Left forelimb (tissue), 1 donor: ENCODE measurements at regions not wholly inside any gene's neighbourhood (a gene's known extent, or its start where the extent isn't known, plus 50 kb on each side); places are given as distances from the start of the nearest gene placed in this dataset.
"Not testable (repeated sequence)": the region's sequence is repeated elsewhere in the genome, so short reads cannot be mapped to it uniquely, and the experiment has no call there.

Experiments used
- DNase-seq: peaks from one replicate; pipeline ENCODE4 v3.0.0-alpha.2; 2018; ENCODE audit warnings: low spot score

- no peak for DNase-seq
These were observed 378.5 kb downstream of the LMO7 start for GRCh38 chr13:76014406-76015318.

DNA sequence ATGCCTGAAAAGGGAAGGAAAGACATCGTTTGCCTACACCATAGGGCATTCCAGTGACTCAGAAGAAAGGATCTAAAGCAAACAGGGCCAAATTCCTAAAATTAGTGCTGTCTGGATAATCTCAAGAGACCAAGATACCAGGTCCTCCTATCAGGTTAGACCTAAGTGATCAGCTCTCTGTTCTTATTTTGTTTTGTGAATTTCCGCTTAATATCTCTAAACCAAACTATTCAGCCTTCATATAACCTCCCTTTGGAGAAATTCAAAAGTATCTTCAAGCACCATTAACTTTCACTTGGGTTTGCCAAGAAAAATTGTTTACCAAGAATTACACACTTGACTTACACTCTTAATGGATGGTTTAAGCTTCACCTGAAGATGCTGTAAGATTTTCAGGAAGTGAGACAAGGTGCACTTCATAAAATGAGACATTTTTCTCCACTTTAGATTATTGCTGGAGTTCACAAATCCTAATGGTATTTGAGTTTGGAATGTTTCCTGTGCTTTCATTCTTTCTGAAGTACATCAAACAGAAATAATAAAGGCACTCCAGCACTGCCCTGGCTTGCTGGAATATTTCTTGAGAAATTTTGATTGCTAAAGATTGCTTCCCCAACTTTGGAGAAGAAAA lies 376.1 kb downstream of the LMO7 start:
- DNase-seq: no peak

DNA sequence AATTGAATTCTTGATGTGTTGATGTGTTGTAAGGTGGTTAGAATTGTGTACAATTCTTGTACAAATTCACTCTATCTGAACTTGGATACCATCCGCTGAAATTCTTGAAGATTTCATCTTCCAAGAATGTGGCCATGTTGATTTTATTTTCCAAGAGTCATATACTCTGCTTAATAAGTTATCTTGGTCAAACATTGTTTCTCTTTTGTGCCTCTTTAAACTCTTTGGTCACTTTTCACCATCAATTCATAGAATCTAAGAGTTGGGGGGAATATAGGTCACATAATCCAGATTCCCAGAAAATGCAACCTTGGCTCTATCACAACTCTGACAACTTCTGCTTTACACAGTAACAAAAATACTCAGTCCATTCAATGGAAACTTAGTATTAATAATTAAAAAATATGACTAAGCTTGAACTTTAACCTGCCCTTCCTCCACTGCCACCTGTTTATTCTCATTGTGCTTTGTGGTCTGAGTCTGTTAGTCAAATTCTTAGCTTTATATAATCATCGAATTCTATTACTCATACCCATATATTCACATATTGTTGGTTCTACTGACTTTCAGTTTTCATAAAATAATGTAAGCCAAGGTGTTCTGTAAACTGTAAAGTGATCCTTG lies 373.2 kb downstream of the LMO7 start:
- DNase-seq: no peak

DNA sequence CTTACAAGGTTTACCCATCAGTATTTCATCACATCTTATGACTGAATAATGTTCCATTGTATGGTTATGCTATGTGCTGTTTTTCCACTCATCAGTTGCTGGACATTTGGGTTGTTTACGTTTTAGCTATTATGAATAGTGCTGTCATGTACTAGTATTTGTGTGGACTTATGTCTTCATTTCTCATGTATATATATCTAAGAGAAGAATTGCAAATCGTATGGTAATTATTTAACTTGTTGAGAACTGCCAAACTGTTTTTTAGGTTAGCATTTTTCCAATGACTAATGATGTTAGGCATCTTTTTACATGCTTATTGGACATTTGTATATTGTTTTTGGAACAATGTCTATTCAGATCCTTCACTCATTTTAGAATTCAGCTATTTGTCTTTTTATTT lies 368.3 kb downstream of the LMO7 start:
- no peak for DNase-seq

DNA sequence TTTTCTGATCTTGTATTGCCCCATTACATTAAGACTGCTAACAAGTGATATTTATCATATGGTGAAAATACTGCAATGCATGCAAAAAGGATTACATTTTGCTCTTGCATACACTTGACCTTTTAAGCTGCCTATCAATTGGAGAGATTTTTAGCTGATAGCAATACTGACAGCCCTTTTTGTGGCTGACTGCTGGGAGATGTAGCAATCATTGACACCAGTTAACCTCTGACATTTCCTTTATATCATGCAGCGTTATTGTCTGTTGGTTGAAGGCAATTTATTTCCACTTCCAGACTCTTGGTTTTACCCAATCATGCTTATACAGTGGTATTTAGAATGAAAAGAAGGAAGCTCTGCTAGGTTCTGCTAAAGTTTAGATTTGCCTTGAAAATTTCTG lies 364.0 kb downstream of the LMO7 start:
- no peak for DNase-seq

GRCh38 chr13:75996582-75996981 lies 360.5 kb downstream of the LMO7 start:
- no peak for DNase-seq

GRCh38 chr13:75995966-75996365 lies 359.8 kb downstream of the LMO7 start:
- no peak for DNase-seq

- DNase-seq: no peak
These were observed 357.7 kb downstream of the LMO7 start for GRCh38 chr13:75993823-75994222.

- no peak for DNase-seq
These were observed 357.1 kb downstream of the LMO7 start for GRCh38 chr13:75993241-75993640.

DNA sequence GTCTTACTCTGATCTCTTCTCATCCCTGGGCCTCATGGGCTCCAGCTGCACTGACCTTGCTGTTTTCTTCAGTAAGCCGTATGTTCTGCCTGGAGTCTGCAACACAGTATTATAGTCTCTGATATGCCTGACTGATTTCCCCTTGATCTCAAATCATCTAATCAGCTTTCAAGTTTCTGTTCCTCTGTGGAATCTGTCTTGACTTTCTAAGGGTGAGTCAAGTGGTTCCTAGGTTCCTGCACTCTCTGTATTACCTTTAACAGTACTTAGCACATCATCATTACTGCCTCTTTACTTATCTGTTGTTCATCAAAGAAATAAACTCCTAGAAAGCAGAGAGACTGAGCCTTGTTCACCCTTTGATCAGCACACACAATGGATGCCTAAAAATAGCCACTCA lies 350.7 kb downstream of the LMO7 start:
- no peak for DNase-seq

GRCh38 chr13:75985132-75985531 lies 349.0 kb downstream of the LMO7 start:
- DNase-seq: no peak

DNA sequence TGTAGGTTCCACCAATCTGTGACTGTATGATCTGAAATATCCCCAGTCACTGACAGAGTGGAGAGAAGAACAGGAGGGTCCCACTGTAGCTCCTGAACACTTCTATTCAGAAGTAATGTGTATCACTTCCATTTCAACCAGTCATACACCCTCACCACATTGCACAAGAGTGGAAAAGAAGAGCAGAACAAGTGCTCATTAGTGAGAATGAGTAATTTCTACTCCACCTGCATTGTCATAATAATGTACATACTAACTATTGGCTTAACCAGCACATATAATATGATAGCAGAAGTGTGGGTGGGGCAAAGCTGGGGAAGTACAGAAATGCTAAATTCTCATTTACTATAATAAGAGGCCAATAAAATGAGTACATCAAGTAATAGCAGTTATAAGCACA lies 342.7 kb downstream of the LMO7 start:
- no peak for DNase-seq

DNA sequence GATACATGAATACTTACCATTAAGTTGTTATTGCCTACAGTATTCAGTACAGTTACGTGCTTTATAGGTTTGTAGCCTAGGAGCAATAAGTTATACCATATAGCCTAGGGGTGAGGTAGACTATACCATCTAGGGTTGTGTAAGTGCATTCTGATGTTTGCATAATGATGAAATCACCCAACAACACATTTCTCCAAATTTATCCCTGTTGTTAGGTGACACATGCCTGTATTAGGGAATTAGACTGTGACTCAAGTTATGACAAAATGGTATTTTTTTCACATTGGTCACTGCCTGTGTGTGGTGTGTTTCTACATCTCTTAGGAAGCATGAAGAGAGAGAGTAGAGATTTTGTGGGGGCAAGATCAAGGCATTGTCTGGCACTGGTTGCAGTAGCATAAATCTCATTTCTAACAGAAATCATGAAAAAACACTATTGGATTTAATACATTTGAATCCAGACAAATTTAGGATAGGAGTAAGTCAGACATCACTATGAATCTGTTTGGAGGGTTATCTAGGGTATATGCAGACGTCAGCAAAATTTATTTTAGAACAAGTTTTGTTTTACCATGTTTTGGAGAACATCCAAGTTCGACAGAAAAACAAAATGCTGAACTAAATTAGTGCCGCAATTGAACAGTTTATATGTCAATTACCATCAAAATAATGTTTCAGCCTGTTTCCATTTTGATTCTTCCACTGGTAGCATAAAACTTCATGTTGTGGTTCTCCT lies 332.1 kb downstream of the LMO7 start:
- DNase-seq: no peak

DNA sequence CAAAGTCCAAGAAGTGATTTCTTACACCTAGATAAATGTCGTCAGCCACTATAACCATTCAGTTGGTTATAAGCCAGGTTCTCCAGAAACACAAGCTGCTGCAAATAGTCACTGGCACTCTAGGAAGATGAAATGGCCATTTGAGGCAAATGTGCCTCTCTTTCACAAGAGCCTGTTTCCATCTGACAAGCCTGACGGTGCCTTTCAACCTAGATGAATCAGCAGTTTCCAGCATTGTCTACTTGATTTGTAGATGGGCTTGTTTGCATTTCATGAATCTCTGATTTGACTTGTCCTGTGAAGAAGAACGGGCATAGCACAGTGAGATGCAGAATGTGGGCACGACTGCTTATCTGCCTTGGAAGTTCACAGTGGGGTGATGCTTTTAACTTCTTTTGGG lies 327.2 kb downstream of the LMO7 start:
- no peak for DNase-seq

GRCh38 chr13:75961911-75962310 lies 325.8 kb downstream of the LMO7 start:
- DNase-seq: no peak

DNA sequence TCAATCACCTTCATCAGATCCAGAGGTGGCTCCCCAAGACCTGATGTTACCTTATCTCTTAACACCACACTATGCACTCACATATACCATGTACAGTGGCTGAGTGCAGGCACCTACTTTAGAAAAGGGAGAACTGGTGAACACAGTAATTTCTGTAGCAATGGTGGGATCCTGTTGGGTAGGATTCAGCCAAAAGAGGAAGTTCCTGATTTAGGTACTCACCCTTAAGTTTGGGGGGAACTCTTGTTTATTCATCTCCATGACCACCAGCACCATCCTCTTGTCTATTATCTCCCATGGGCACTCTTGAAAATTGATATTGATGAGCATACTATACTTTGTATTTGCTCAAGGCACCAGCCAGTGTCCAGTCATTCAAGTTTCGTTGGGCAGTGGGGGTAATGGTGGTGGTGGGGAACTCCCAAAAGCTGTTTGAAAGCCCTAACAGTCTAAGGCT lies 324.4 kb downstream of the LMO7 start:
- no peak for DNase-seq

DNA sequence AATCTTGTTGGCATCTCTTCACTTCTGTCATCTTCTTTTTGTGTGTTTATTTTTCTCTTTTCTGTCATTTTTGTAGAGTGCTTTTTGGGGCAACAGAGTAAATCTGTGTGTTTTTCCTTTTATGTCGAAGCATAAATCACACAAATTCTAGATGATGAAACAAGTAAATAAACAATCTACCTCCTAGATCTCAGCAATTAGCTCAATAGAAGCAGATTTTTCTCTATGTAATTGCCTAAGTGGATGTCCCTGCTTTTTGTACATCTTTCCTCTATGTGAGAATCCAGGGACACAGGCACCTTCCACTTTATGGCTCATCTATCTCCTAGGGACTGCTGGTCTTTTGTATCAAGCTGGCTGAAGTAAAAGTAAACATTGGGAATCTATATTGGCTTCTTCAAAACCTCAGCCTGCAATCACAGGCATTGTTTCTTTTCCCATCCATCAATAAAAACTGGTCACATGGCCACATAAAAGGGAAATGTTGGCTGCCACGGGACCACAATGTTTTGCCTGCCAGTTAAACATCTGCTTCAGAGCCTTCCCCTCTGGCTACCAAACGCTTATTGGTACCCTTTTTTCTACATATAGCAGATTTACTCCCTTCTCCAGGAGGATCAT lies 323.8 kb downstream of the LMO7 start:
- no peak for DNase-seq

GRCh38 chr13:75953589-75953988 lies 317.5 kb downstream of the LMO7 start:
- not testable (repeated sequence) for DNase-seq

DNA sequence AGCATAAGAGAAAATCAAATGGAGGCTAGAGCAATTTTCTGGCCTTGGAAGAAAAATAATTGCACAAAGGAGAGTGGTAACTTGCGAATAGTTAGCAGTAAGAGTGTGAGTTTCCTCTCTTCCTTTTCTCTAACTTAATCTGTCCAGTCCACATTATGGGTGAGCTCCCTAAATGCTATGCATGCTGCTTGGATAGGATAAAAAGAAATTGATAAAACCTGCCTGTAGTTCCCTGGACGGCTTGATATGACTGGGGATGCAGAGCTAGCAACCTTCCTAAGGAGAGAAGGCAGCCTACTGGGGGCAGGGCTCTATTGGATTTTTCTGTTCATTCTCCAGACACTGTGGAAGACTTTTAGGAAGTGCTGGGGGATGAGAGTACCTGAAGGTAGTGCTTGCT lies 311.3 kb downstream of the LMO7 start:
- DNase-seq: no peak

GRCh38 chr13:75946536-75947284 lies 310.6 kb downstream of the LMO7 start:
- DNase-seq: no peak

GRCh38 chr13:75945841-75946482 lies 309.8 kb downstream of the LMO7 start:
- DNase-seq: no peak
